Keratinocyte (primary cell): ENCODE measurements at regions not wholly inside any gene's neighbourhood (a gene's known extent, or its start where the extent isn't known, plus 50 kb on each side); places are given as distances from the start of the nearest gene placed in this dataset.

ENCODE experiments used
- DNase-seq: peaks from one replicate; pipeline ENCODE4 v3.0.0-alpha.2; 2011; ENCODE audit warnings: low read depth, missing footprints, low spot score
- FAIRE-seq: peaks from 2 replicates; lab custom pipeline; 2011; peaks lifted over from hg19 to GRCh38; lab: Jason Lieb, UNC
- H2AFZ ChIP-seq: 2 replicates; pipeline ENCODE4 v1.6.0; 2012; ENCODE audit warnings: low read length, control low read depth, inconsistent platforms; ENCODE audit not compliant: control insufficient read depth
- H3K27ac ChIP-seq: 2 replicates; pipeline ENCODE4 v1.5.1; 2011; ENCODE audit warnings: low read length; ENCODE audit not compliant: control insufficient read depth, insufficient read depth
- H3K27me3 ChIP-seq: 3 replicates; pipeline ENCODE4 v1.6.0; 2011; ENCODE audit warnings: low read length; ENCODE audit not compliant: control insufficient read depth, insufficient read depth; ENCODE audit errors: extremely low read depth
- H3K36me3 ChIP-seq, 2 experiments: 2 replicates in 1 of 2; 3 replicates in 1 of 2; pipeline ENCODE4 v1.5.1; 2011; ENCODE audit warnings: low read length in 2 of 2, mild to moderate bottlenecking in 1 of 2; ENCODE audit not compliant: control insufficient read depth in 2 of 2, insufficient read depth in 2 of 2; ENCODE audit errors: extremely low read depth in 1 of 2
- H3K4me1 ChIP-seq: 3 replicates; pipeline ENCODE4 v1.5.1; 2011; ENCODE audit warnings: low read length; ENCODE audit not compliant: control insufficient read depth, insufficient read depth; ENCODE audit errors: extremely low read depth
- H3K4me2 ChIP-seq: 3 replicates; pipeline ENCODE4 v1.6.0; 2011; ENCODE audit warnings: low read depth, low read length; ENCODE audit not compliant: control insufficient read depth, insufficient read depth; ENCODE audit errors: extremely low read depth
- H3K4me3 ChIP-seq, 3 experiments: fragments of 200-600 bp in 1 of 3; sonication (generic) in 1 of 3; 2 replicates in 2 of 3; 3 replicates in 1 of 3; pipeline ENCODE4 v1.5.1; 2011 to 2016; ENCODE audit warnings: low read length in 3 of 3, mild to moderate bottlenecking in 3 of 3, control low read depth in 2 of 3, inconsistent platforms in 1 of 3, low read depth in 1 of 3, mixed read lengths in 1 of 3, mixed run types in 1 of 3, moderate library complexity in 1 of 3; ENCODE audit not compliant: control insufficient read depth in 2 of 3, insufficient read depth in 2 of 3; ENCODE audit errors: extremely low read depth in 1 of 3
- H3K79me2 ChIP-seq: 2 replicates; pipeline ENCODE4 v1.6.0; 2012; ENCODE audit warnings: low read length; ENCODE audit not compliant: control insufficient read depth, insufficient read depth
- H3K9ac ChIP-seq: 3 replicates; pipeline ENCODE4 v1.6.0; 2011; ENCODE audit warnings: low read length; ENCODE audit not compliant: control insufficient read depth, insufficient read depth; ENCODE audit errors: extremely low read depth
- H3K9me1 ChIP-seq: 3 replicates; pipeline ENCODE4 v1.6.0; 2011; ENCODE audit warnings: low read length; ENCODE audit not compliant: control insufficient read depth, insufficient read depth; ENCODE audit errors: extremely low read depth
- H3K9me3 ChIP-seq: 2 replicates; pipeline ENCODE4 v1.5.1; 2012; ENCODE audit warnings: low read depth, low read length; ENCODE audit not compliant: control insufficient read depth
- H4K20me1 ChIP-seq: 3 replicates; pipeline ENCODE4 v1.6.0; 2011; ENCODE audit warnings: low read length; ENCODE audit not compliant: control insufficient read depth, insufficient read depth; ENCODE audit errors: extremely low read depth
- EZH2 ChIP-seq: IDR thresholded peaks from one replicate; pipeline ENCODE4 v1.6.1; 2012; ENCODE audit warnings: inconsistent platforms, mild to moderate bottlenecking, low read length, moderate library complexity
- dilution Hi-C: fragments of 300-500 bp; cut with MboI; formaldehyde crosslinking; loops from one replicate; pipeline ENCODE4 v1.7.0; 2020; ENCODE audit warnings: low sequenced_read_pairs; ENCODE audit not compliant: extremely low pct_ligation_motif_present
- TF ChIP-seq, protein P1 (sequence below), 3 experiments: IDR thresholded peaks in 1 of 3; conservative IDR thresholded peaks in 1 of 3; optimal IDR thresholded peaks in 1 of 3; 2 replicates in 2 of 3; 3 replicates in 1 of 3; pipeline versions ENCODE3 to v1.5.1; 2011; ENCODE audit warnings: low read length in 3 of 3, mild to moderate bottlenecking in 3 of 3, moderate library complexity in 2 of 3, control low read depth in 1 of 3, inconsistent platforms in 1 of 3; ENCODE audit not compliant: insufficient read depth in 2 of 3; ENCODE audit errors: extremely low read depth in 1 of 3

GRCh38 chr15:81536356-81536755, 162.3 kb upstream of the TMC3 start:
- Histone ChIP-seq H3K36me3 (no peaks in the 10 kb centered on the region), H3K4me1 (peaks cover 3% of the 10 kb centered on the region), H3K4me2 (no peak overlapping the region), H3K9ac (no peak overlapping the region), H3K27me3 (no peaks in the 10 kb centered on the region), H3K4me3 (no peak overlapping the region), H4K20me1 (no peaks in the 10 kb centered on the region), H3K9me3 (no peaks in the 10 kb centered on the region), H2AFZ (no peak overlapping the region), H3K9me1 (no peaks in the 10 kb centered on the region), H3K27ac (no peak overlapping the region), H3K79me2 (no peaks in the 10 kb centered on the region)
- dilution Hi-C loops: no loop called here
- FAIRE-seq (no peak), DNase-seq (no peak)
- TF ChIP-seq EZH2: no peak
- TF ChIP-seq, protein P1, sequence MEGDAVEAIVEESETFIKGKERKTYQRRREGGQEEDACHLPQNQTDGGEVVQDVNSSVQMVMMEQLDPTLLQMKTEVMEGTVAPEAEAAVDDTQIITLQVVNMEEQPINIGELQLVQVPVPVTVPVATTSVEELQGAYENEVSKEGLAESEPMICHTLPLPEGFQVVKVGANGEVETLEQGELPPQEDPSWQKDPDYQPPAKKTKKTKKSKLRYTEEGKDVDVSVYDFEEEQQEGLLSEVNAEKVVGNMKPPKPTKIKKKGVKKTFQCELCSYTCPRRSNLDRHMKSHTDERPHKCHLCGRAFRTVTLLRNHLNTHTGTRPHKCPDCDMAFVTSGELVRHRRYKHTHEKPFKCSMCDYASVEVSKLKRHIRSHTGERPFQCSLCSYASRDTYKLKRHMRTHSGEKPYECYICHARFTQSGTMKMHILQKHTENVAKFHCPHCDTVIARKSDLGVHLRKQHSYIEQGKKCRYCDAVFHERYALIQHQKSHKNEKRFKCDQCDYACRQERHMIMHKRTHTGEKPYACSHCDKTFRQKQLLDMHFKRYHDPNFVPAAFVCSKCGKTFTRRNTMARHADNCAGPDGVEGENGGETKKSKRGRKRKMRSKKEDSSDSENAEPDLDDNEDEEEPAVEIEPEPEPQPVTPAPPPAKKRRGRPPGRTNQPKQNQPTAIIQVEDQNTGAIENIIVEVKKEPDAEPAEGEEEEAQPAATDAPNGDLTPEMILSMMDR (optimal IDR thresholded peaks at IDR 0.05 in 1 of 3, IDR thresholded peaks at IDR 0.05 in 1 of 3, conservative IDR thresholded peaks at IDR 0.05 in 1 of 3; ENCODE audit: extremely low read depth in 1 of 3, insufficient read depth in 2 of 3, low read length in 3 of 3): no peak

GRCh38 chr15:81534124-81534523, 160.1 kb upstream of the TMC3 start:
- FAIRE-seq: no peak
- H3K79me2 ChIP-seq: no peaks in the 10 kb centered on the region
- peaks cover 3% of the 10 kb centered on the region for H3K4me1 ChIP-seq
- no peak overlapping the region for H3K4me2 ChIP-seq
- H3K36me3 ChIP-seq: no peaks in the 10 kb centered on the region
- no peaks in the 10 kb centered on the region for H3K9me3 ChIP-seq
- no peaks in the 10 kb centered on the region for H4K20me1 ChIP-seq
- dilution Hi-C loops: no loop called here
- H3K4me3 ChIP-seq: no peak overlapping the region
- no peak for DNase-seq
- no peaks in the 10 kb centered on the region for H3K27me3 ChIP-seq
- no peak for TF ChIP-seq EZH2
- TF ChIP-seq, protein P1 (optimal IDR thresholded peaks at IDR 0.05 in 1 of 3, IDR thresholded peaks at IDR 0.05 in 1 of 3, conservative IDR thresholded peaks at IDR 0.05 in 1 of 3; ENCODE audit: extremely low read depth in 1 of 3, insufficient read depth in 2 of 3, low read length in 3 of 3): no peak
- no peak overlapping the region for H3K27ac ChIP-seq
- no peak overlapping the region for H2AFZ ChIP-seq
- H3K9me1 ChIP-seq: no peaks in the 10 kb centered on the region
- H3K9ac ChIP-seq: no peak overlapping the region
